ENCODE measurements at regions not wholly inside any gene's neighbourhood (a gene's known extent, or its start where the extent isn't known, plus 50 kb on each side); places are given as distances from the start of the nearest gene placed in this dataset.

GRCh38 chr18:46400449-46400848, 256.6 kb downstream of the LOXHD1 start:
- intact Hi-C loops (cut with micrococcal nuclease): no loop called here
- Mint-ChIP-seq H3K36me3 (ENCODE audit: low read depth) (no peaks in the 10 kb centered on the region), H3K9me3 (no peaks in the 10 kb centered on the region), H3K27ac (no peak overlapping the region), H3K4me1 (ENCODE audit: low read depth) (no peaks in the 10 kb centered on the region), H3K27me3 (ENCODE audit: low read depth) (no peaks in the 10 kb centered on the region), H3K4me3 (no peak overlapping the region)
- CTCF ChIA-PET: no interaction called here
- no peak for DNase-seq

GRCh38 chr18:46401486-46402070, 255.4 kb downstream of the LOXHD1 start:
- Mint-ChIP-seq H3K9me3 (no peaks in the 10 kb centered on the region), H3K36me3 (ENCODE audit: low read depth) (no peaks in the 10 kb centered on the region), H3K27ac (no peak overlapping the region), H3K4me1 (ENCODE audit: low read depth) (no peaks in the 10 kb centered on the region), H3K27me3 (ENCODE audit: low read depth) (no peaks in the 10 kb centered on the region), H3K4me3 (no peak overlapping the region)
- DNase-seq: no peak
- intact Hi-C loops (cut with micrococcal nuclease): no loop called here
- CTCF ChIA-PET: no interaction called here

GRCh38 chr18:46402396-46402795, 254.6 kb downstream of the LOXHD1 start:
- Mint-ChIP-seq H3K27ac (no peak overlapping the region), H3K4me1 (ENCODE audit: low read depth) (no peaks in the 10 kb centered on the region)

GRCh38 chr18:46402945-46403344, 254.1 kb downstream of the LOXHD1 start:
- no peaks in the 10 kb centered on the region for H3K27me3 Mint-ChIP-seq (ENCODE audit: low read depth)
- intact Hi-C loops (cut with micrococcal nuclease): no loop called here
- CTCF ChIA-PET: no interaction called here
- no peaks in the 10 kb centered on the region for H3K9me3 Mint-ChIP-seq
- H3K27ac Mint-ChIP-seq: no peak overlapping the region
- H3K4me1 Mint-ChIP-seq (ENCODE audit: low read depth): no peaks in the 10 kb centered on the region
- H3K36me3 Mint-ChIP-seq (ENCODE audit: low read depth): no peaks in the 10 kb centered on the region
- no peak overlapping the region for H3K4me3 Mint-ChIP-seq
- no peak for DNase-seq

More at GRCh38 chr18:46402396-46402795, 254.6 kb downstream of the LOXHD1 start:
- Mint-ChIP-seq H3K4me3 (no peak overlapping the region), H3K36me3 (ENCODE audit: low read depth) (no peaks in the 10 kb centered on the region), H3K27me3 (ENCODE audit: low read depth) (no peaks in the 10 kb centered on the region), H3K9me3 (no peaks in the 10 kb centered on the region)
- intact Hi-C loops (cut with micrococcal nuclease): no loop called here
- CTCF ChIA-PET: no interaction called here
- DNase-seq: no peak

GRCh38 chr18:46405832-46406538, 251.0 kb downstream of the LOXHD1 start:
- intact Hi-C loops (cut with micrococcal nuclease): no loop called here
- Mint-ChIP-seq H3K27ac (no peak overlapping the region), H3K27me3 (ENCODE audit: low read depth) (no peaks in the 10 kb centered on the region), H3K36me3 (ENCODE audit: low read depth) (no peaks in the 10 kb centered on the region), H3K4me3 (no peak overlapping the region), H3K4me1 (ENCODE audit: low read depth) (no peaks in the 10 kb centered on the region), H3K9me3 (no peaks in the 10 kb centered on the region)
- DNase-seq: no peak
- CTCF ChIA-PET: no interaction called here

GRCh38 chr18:46406539-46406932, 250.5 kb downstream of the LOXHD1 start:
- Mint-ChIP-seq H3K36me3 (ENCODE audit: low read depth) (no peaks in the 10 kb centered on the region), H3K9me3 (no peaks in the 10 kb centered on the region), H3K27me3 (ENCODE audit: low read depth) (no peaks in the 10 kb centered on the region), H3K4me1 (ENCODE audit: low read depth) (no peaks in the 10 kb centered on the region), H3K4me3 (no peak overlapping the region), H3K27ac (no peak overlapping the region)
- CTCF ChIA-PET: interaction anchor here (1.4 kb wide), 1 partner anchor 252 kb away, joined by 5 read pairs; no protein-coding TSS in a partner anchor
- no peak for DNase-seq
- intact Hi-C loops (cut with micrococcal nuclease): no loop called here

- Mint-ChIP-seq H3K27ac (no peak overlapping the region), H3K9me3 (no peaks in the 10 kb centered on the region), H3K27me3 (ENCODE audit: low read depth) (no peaks in the 10 kb centered on the region), H3K4me1 (ENCODE audit: low read depth) (no peaks in the 10 kb centered on the region), H3K4me3 (no peak overlapping the region), H3K36me3 (ENCODE audit: low read depth) (no peaks in the 10 kb centered on the region)
- CTCF ChIA-PET: interaction anchor here (0.5 to 1.4 kb wide), 2 partner anchors 47 to 251 kb away, joined by 3 to 5 read pairs; no protein-coding TSS in a partner anchor
- intact Hi-C loops (cut with micrococcal nuclease): no loop called here
- DNase-seq: no peak
Observed at GRCh38 chr18:46407486-46408166, 249.4 kb downstream of the LOXHD1 start.

GRCh38 chr18:46408334-46408987, 248.6 kb downstream of the LOXHD1 start:
- no peak for DNase-seq
- no peaks in the 10 kb centered on the region for H3K27me3 Mint-ChIP-seq (ENCODE audit: low read depth)
- H3K27ac Mint-ChIP-seq: no peak overlapping the region
- intact Hi-C loops (cut with micrococcal nuclease): no loop called here
- H3K36me3 Mint-ChIP-seq (ENCODE audit: low read depth): no peaks in the 10 kb centered on the region
- no peak overlapping the region for H3K4me3 Mint-ChIP-seq
- CTCF ChIA-PET: interaction anchor here (0.7 kb wide), 1 partner anchor 220 kb away, joined by 3 read pairs; no protein-coding TSS in a partner anchor
- no peaks in the 10 kb centered on the region for H3K4me1 Mint-ChIP-seq (ENCODE audit: low read depth)
- no peaks in the 10 kb centered on the region for H3K9me3 Mint-ChIP-seq

GRCh38 chr18:46411191-46411828, 245.7 kb downstream of the LOXHD1 start:
- no peaks in the 10 kb centered on the region for H3K27me3 Mint-ChIP-seq (ENCODE audit: low read depth)
- H3K4me1 Mint-ChIP-seq (ENCODE audit: low read depth): no peaks in the 10 kb centered on the region
- intact Hi-C loops (cut with micrococcal nuclease): no loop called here
- no peak overlapping the region for H3K27ac Mint-ChIP-seq
- CTCF ChIA-PET: no interaction called here
- no peaks in the 10 kb centered on the region for H3K9me3 Mint-ChIP-seq
- H3K36me3 Mint-ChIP-seq (ENCODE audit: low read depth): no peaks in the 10 kb centered on the region
- no peak overlapping the region for H3K4me3 Mint-ChIP-seq
- no peak for DNase-seq

GRCh38 chr18:46411867-46412690, 244.9 kb downstream of the LOXHD1 start:
- H3K27me3 Mint-ChIP-seq (ENCODE audit: low read depth): no peaks in the 10 kb centered on the region
- CTCF ChIA-PET: no interaction called here
- DNase-seq: no peak
- H3K4me3 Mint-ChIP-seq: no peak overlapping the region
- no peaks in the 10 kb centered on the region for H3K4me1 Mint-ChIP-seq (ENCODE audit: low read depth)
- intact Hi-C loops (cut with micrococcal nuclease): no loop called here
- H3K36me3 Mint-ChIP-seq (ENCODE audit: low read depth): no peaks in the 10 kb centered on the region
- H3K27ac Mint-ChIP-seq: no peak overlapping the region
- H3K9me3 Mint-ChIP-seq: no peaks in the 10 kb centered on the region

- no peak overlapping the region for H3K27ac Mint-ChIP-seq
- no peak for DNase-seq
- no peaks in the 10 kb centered on the region for H3K27me3 Mint-ChIP-seq (ENCODE audit: low read depth)
Observed at GRCh38 chr18:46412916-46413315, 244.1 kb downstream of the LOXHD1 start.

More at GRCh38 chr18:46412916-46413315, 244.1 kb downstream of the LOXHD1 start:
- Mint-ChIP-seq H3K4me1 (ENCODE audit: low read depth) (no peaks in the 10 kb centered on the region), H3K9me3 (no peaks in the 10 kb centered on the region), H3K4me3 (no peak overlapping the region), H3K36me3 (ENCODE audit: low read depth) (no peaks in the 10 kb centered on the region)
- CTCF ChIA-PET: no interaction called here
- intact Hi-C loops (cut with micrococcal nuclease): no loop called here

Data from activated naive CD4-positive, alpha-beta T cell treated with anti-CD3 and anti-CD28 coated beads for 36 hours (primary cell).